GM12865 (cell line): ENCODE measurements at regions not wholly inside any gene's neighbourhood (a gene's known extent, or its start where the extent isn't known, plus 50 kb on each side); places are given as distances from the start of the nearest gene placed in this dataset.

ENCODE experiments used
- DNase-seq: peaks from one replicate; pipeline ENCODE4 v3.0.0; 2010; ENCODE audit warnings: low read depth
- H3K4me3 ChIP-seq: 2 replicates; pipeline ENCODE4 v1.5.1; 2011; ENCODE audit warnings: mild to moderate bottlenecking, low read depth, low read length, control low read depth
- TF ChIP-seq, protein P1 (sequence below): IDR thresholded peaks from 2 replicates; pipeline ENCODE4 v1.5.1; 2011; ENCODE audit warnings: low read length, control low read depth, low read depth, inconsistent platforms; ENCODE audit not compliant: insufficient read depth; ENCODE audit errors: missing control alignments

GRCh38 chr5:2007878-2008501 is 125.3 kb upstream of the IRX4 start:
- H3K4me3 ChIP-seq = no peak overlapping the region
- TF ChIP-seq, protein P1, sequence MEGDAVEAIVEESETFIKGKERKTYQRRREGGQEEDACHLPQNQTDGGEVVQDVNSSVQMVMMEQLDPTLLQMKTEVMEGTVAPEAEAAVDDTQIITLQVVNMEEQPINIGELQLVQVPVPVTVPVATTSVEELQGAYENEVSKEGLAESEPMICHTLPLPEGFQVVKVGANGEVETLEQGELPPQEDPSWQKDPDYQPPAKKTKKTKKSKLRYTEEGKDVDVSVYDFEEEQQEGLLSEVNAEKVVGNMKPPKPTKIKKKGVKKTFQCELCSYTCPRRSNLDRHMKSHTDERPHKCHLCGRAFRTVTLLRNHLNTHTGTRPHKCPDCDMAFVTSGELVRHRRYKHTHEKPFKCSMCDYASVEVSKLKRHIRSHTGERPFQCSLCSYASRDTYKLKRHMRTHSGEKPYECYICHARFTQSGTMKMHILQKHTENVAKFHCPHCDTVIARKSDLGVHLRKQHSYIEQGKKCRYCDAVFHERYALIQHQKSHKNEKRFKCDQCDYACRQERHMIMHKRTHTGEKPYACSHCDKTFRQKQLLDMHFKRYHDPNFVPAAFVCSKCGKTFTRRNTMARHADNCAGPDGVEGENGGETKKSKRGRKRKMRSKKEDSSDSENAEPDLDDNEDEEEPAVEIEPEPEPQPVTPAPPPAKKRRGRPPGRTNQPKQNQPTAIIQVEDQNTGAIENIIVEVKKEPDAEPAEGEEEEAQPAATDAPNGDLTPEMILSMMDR = no peak
- no peak for DNase-seq

DNA sequence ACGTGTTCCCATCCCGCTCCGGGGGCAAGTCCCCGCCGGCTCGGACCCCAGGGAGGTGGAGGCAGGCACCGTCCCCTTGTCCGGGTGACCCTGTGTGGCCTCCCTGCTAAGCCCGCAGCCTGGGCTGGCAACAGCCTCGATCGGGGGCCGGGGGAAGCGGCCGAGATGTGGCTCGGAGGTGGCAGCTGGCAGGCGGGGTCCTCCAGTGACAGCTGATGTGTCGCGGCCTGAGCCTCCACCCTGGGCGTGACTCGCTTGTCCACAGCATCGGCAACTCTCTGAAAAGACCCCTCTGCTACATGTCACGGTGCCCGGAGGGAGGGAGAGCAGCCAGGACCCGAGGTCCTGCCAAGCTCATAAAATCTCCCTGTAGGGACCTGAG is 124.8 kb upstream of the IRX4 start:
- TF ChIP-seq, protein P1 = no peak
- DNase-seq = no peak

GRCh38 chr5:2006971-2007291 is 124.2 kb upstream of the IRX4 start:
- no peak for DNase-seq
- TF ChIP-seq, protein P1 = no peak
- no peak overlapping the region for H3K4me3 ChIP-seq

More for the DNA sequence above, 124.8 kb upstream of the IRX4 start:
- H3K4me3 ChIP-seq = no peak overlapping the region

DNA sequence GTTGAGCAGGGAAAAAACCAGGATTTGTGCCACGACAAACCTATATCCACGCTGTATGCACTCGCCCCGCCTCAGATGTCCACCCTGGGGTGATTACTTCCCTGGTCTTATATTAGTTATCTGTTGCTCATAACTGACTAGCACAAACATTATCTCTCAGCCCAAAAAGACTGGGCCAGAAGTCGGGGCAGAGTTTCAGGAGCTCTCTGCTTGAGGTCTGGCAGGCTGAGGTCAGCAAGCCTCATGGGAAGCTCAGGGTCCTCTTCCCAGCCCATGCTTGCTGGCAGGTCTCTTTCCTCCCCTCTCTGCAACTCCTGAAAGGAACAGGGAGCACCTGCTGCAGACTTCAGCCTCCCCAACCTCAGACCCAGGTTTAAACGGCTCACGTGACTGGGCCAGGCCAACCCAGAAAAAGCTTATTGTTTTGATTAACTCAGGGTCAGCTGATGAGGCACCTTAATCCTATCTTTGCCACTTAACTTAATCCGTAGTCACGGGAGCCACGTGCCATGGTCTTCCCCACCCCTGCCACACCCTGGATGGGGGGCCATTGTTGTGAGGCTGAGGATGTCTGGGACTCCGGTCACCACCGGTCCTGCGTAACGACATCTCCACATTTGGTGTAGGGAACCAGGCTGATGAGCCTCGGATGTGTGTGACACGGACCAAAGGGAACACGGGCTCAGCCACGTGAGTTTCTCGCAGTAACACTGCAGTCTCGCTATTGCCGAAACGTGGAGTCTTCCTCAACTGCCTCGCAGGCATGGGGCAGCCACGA is 123.7 kb upstream of the IRX4 start:
- DNase-seq = no peak
- H3K4me3 ChIP-seq = no peak overlapping the region
- TF ChIP-seq, protein P1 = no peak

- no peak for DNase-seq
- TF ChIP-seq, protein P1 = no peak
- no peak overlapping the region for H3K4me3 ChIP-seq
Measured at GRCh38 chr5:2005101-2006041, 122.6 kb upstream of the IRX4 start.

GRCh38 chr5:2003690-2004365 is 121.1 kb upstream of the IRX4 start:
- TF ChIP-seq, protein P1 = no peak
- DNase-seq = no peak
- no peak overlapping the region for H3K4me3 ChIP-seq
